ENCODE measurements at regions not wholly inside any gene's neighbourhood (a gene's known extent, or its start where the extent isn't known, plus 50 kb on each side); places are given as distances from the start of the nearest gene placed in this dataset.

GRCh38 chr15:88987591-88987933 lies 74.4 kb upstream of the MFGE8 start:
- POLR2A ChIA-PET = interaction anchor here (1.0 kb wide), 1 partner anchor 69 kb away, joined by 4 read pairs; no protein-coding TSS in a partner anchor
- Histone ChIP-seq H3K27ac (peak overlapping the region; percentile 76 to 91), H3K4me3 (no peak overlapping the region), H3K4me1 (peaks cover 74% of the 10 kb centered on the region), H3K9me3 (no peaks in the 10 kb centered on the region), H3K4me2 (peak overlapping the region; percentile 86)
- TF ChIP-seq MAX (IDR thresholded peaks at IDR 0.05) (no peak), SMC3 (IDR thresholded peaks at IDR 0.05) (no peak), ZSCAN20 (CRISPR knock-in tag; IDR thresholded peaks at IDR 0.05) (no peak), ESRRA (IDR thresholded peaks at IDR 0.05; ENCODE audit: borderline replicate concordance, low read length) (peak; percentile 82), ZNF302 (CRISPR knock-in tag; IDR thresholded peaks at IDR 0.05) (no peak), EP300 (IDR thresholded peaks at IDR 0.05) (0 out of 5 replicates have a peak, but pooled peaks of 1 of the 2 experiments have one; percentile 2), KDM1A (IDR thresholded peaks at IDR 0.05; ENCODE audit: low read depth) (no peak), RARB (CRISPR knock-in tag; IDR thresholded peaks at IDR 0.05) (no peak)
- DNase-seq (ENCODE audit: low read depth in 1 of 2, low spot score in 1 of 2) = no peak
- ATAC-seq = no peak
- FAIRE-seq = no peak
- 78% methylated on average over 7 of the region's 7 CpGs for WGBS (ENCODE audit: missing lambda C conversion rate)
- CTCF ChIA-PET = interaction anchor here (0.9 to 32.0 kb wide), 7 partner anchors 9 to 184 kb away, joined by 3 to 851 read pairs (median 5); partner anchors contain the start of genes HAPLN3 and MFGE8

GRCh38 chr15:88987934-88988671 lies 74.9 kb upstream of the MFGE8 start:
- H3K27ac ChIP-seq = peak overlapping the region; percentile 76 to 91
- H3K4me2 ChIP-seq = peak overlapping the region; percentile 86
- no peak overlapping the region for H3K4me3 ChIP-seq
- CTCF ChIA-PET = interaction anchor here (0.8 to 32.0 kb wide), 10 partner anchors 10 to 183 kb away, joined by 3 to 851 read pairs (median 4); partner anchors contain the start of genes HAPLN3 and MFGE8
- H3K4me1 ChIP-seq = peaks cover 68% of the 10 kb centered on the region
- POLR2A ChIA-PET = interaction anchor here (1.0 kb wide), 1 partner anchor 70 kb away, joined by 4 read pairs; no protein-coding TSS in a partner anchor
- WGBS (ENCODE audit: missing lambda C conversion rate) = 40% methylated on average over 8 of the region's 8 CpGs
- no peaks in the 10 kb centered on the region for H3K9me3 ChIP-seq
- TF ChIP-seq ESRRA (IDR thresholded peaks at IDR 0.05; ENCODE audit: borderline replicate concordance, low read length) = no peak
- TF ChIP-seq MAFK (IDR thresholded peaks at IDR 0.05; ENCODE audit: partially characterized antibody) = peak; percentile 18
- TF ChIP-seq HOXA7 (CRISPR knock-in tag; IDR thresholded peaks at IDR 0.05) = no peak
- no peak for TF ChIP-seq ELK1 (IDR thresholded peaks at IDR 0.05; ENCODE audit: low read depth, low read length)
- peak; percentile 29; the same call in 1 of the 2 replicates for TF ChIP-seq GATA3 (IDR thresholded peaks at IDR 0.05; ENCODE audit: borderline replicate concordance)
- no peak for TF ChIP-seq FOSL2 (IDR thresholded peaks at IDR 0.05)
- TF ChIP-seq FOSL2 (CRISPR knock-in tag; IDR thresholded peaks at IDR 0.05) = no peak
- no peak for TF ChIP-seq CEBPB (IDR thresholded peaks at IDR 0.05)
- TF ChIP-seq MAX (IDR thresholded peaks at IDR 0.05) = 0 out of 2 replicates have a peak, but pooled peaks have one; percentile 27
- FAIRE-seq (no peak), ATAC-seq (peak; percentile 36 to 40; a peak in 4 of 6 replicates), DNase-seq (ENCODE audit: low read depth in 1 of 2, low spot score in 1 of 2) (no peak)

- peak in 1 of 2 experiments; percentile 49 for DNase-seq (ENCODE audit: low read depth in 1 of 2, low spot score in 1 of 2)
- Histone ChIP-seq H3K9me3 (no peaks in the 10 kb centered on the region), H3K4me2 (peak overlapping the region; percentile 86), H3K4me3 (peak overlapping the region; percentile 7; the same call in 1 of the 3 replicates), H3K27ac (peak overlapping the region; percentile 76 to 87), H3K4me1 (peaks cover 66% of the 10 kb centered on the region)
- 10% methylated on average over 5 of the region's 5 CpGs for whole genome bisulfite sequencing (ENCODE audit: missing lambda C conversion rate)
- CTCF ChIA-PET = interaction anchor here (0.9 to 32.0 kb wide), 7 partner anchors 10 to 83 kb away, joined by 3 to 851 read pairs (median 6); partner anchors contain the start of genes HAPLN3 and MFGE8
- TF ChIP-seq CTCF (IDR thresholded peaks at IDR 0.05) (no peak), JUNB (IDR thresholded peaks at IDR 0.05) (peak; percentile 69), CEBPB (IDR thresholded peaks at IDR 0.05) (peak in 1 of 2 experiments; percentile 48; a peak in 1 of 4 replicates), TFCP2L1 (CRISPR knock-in tag; IDR thresholded peaks at IDR 0.05) (no peak), EHF (CRISPR knock-in tag; IDR thresholded peaks at IDR 0.05) (no peak), JUN (IDR thresholded peaks at IDR 0.05) (peak in 1 of 2 experiments; percentile 56; a peak in 2 of 5 replicates), MAX (IDR thresholded peaks at IDR 0.05) (peak; percentile 46; the same call in 1 of the 2 replicates), FOXS1 (CRISPR knock-in tag; IDR thresholded peaks at IDR 0.05) (peak; percentile 53; the same call in 1 of the 2 replicates), MYC (IDR thresholded peaks at IDR 0.05; ENCODE audit: borderline replicate concordance, low read length) (no peak), FOSL2 (IDR thresholded peaks at IDR 0.05) (peak; percentile 71), FOSL2 (CRISPR knock-in tag; IDR thresholded peaks at IDR 0.05) (peak; percentile 86), CHD4 (IDR thresholded peaks at IDR 0.05; ENCODE audit: borderline replicate concordance) (no peak), EP300 (IDR thresholded peaks at IDR 0.05) (peak in 1 of 2 experiments; percentile 61; a peak in 1 of 5 replicates), TP53 (CRISPR knock-in tag; IDR thresholded peaks at IDR 0.05) (no peak), GATA3 (IDR thresholded peaks at IDR 0.05; ENCODE audit: borderline replicate concordance) (peak; percentile 86; the same call in 1 of the 2 replicates)
- peak in 1 of 2 experiments; percentile 55; a peak in 3 of 6 replicates for ATAC-seq
- no peak for FAIRE-seq
- POLR2A ChIA-PET = interaction anchor here (0.5 to 1.5 kb wide), 3 partner anchors 77 to 347 kb away, joined by 4 to 5 read pairs (median 5); partner anchors contain the start of gene MFGE8
Measured at GRCh38 chr15:88989578-88989977, 76.4 kb upstream of the MFGE8 start.
